GM21619 (cell line): ENCODE measurements at regions not wholly inside any gene's neighbourhood (a gene's known extent, or its start where the extent isn't known, plus 50 kb on each side); places are given as distances from the start of the nearest gene placed in this dataset.
"Not testable (repeated sequence)": the region's sequence is repeated elsewhere in the genome, so short reads cannot be mapped to it uniquely, and the experiment has no call there.

ENCODE experiments used
- ATAC-seq: cut with Tn5 transposase; IDR thresholded peaks from one replicate; pipeline ENCODE4 v1.9.1; 2021; ENCODE audit not compliant: unreplicated experiment

- ATAC-seq, result no peak
These were observed 259.0 kb downstream of the FAT4 start for GRCh38 chr4:125573786-125574185.

DNA sequence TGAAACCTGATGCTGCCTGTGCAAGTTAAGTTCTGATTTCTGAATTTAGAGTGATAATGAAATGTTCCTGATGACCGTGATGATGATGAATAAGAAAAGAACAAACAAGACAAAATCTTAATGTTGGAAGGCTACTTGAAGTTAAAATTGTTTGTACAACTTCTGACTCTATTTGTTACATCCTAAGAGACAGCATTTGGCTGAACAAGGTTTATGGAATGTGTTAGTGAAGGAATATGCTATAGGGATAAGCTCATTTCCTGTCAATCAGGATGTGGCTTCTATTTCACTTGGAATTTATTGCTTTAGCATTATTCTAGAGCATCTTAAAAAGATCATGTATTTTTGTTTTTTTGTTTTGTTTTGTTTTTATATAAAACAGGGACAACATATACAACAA is 267.5 kb downstream of the FAT4 start:
- no peak for ATAC-seq

DNA sequence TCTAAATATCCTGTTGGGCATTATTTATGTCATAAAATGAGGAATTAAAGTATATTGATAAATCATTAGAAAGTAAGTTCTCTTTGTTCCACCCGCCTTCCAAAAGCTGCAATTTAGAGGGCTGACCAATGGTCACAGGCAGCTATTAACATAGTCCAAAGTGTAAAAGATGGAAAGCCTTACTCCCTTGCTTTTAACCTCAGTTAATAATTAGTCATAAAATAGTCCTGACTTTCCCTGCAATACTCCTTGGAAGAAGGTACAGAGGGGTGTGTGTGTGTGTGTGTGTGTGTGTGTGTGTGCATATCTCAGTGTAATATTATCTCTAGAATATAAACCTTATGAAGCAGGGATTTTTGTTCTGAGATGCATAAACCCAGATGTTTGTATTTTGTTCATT is 275.4 kb downstream of the FAT4 start:
- no peak for ATAC-seq

- no peak for ATAC-seq
These were observed 276.5 kb downstream of the FAT4 start for GRCh38 chr4:125591290-125591689.

- no peak for ATAC-seq
These were observed 279.4 kb downstream of the FAT4 start for GRCh38 chr4:125594056-125594602.

- ATAC-seq, result not testable (repeated sequence)
These were observed 291.2 kb downstream of the FAT4 start for GRCh38 chr4:125605926-125606325.

DNA sequence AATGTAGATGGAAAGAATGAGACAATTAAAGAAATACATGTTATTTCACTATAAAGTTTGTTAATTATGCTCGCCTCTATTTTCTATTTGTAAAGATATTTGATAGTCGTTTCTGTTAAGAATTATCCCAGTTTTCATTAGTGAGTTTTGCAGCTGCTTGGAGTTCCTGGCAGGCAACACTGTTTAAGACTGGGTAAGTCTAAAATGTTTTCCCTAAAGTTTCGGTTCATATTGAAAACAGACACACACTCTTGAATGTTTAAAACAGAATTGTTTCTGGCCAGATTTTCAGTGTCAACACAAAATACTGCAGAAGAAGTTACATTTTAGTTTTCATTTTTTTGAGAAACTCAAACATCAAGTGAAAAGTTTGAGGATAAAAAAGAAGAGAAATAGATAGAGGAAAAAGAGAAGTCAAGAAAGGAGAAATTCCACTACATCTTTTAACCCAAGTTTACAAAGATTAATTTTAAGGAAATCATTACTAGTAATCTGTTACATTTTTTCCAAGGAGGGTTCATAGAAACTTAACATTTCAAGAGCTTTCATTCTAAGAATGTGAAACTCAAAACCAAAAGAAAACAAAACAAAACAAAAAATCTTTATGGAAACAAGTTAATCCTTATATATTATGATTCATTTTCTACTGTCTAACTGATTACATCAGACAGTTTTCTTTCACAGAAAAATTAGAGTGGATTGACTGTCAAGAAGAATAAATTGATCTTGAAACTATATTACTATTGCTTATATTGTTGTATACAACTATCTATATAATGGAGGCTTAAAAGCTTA is 305.5 kb downstream of the FAT4 start:
- ATAC-seq, result no peak

GRCh38 chr4:125624951-125625350 is 310.2 kb downstream of the FAT4 start:
- no peak for ATAC-seq

- no peak for ATAC-seq
These were observed 312.2 kb downstream of the FAT4 start for GRCh38 chr4:125626946-125627345.

DNA sequence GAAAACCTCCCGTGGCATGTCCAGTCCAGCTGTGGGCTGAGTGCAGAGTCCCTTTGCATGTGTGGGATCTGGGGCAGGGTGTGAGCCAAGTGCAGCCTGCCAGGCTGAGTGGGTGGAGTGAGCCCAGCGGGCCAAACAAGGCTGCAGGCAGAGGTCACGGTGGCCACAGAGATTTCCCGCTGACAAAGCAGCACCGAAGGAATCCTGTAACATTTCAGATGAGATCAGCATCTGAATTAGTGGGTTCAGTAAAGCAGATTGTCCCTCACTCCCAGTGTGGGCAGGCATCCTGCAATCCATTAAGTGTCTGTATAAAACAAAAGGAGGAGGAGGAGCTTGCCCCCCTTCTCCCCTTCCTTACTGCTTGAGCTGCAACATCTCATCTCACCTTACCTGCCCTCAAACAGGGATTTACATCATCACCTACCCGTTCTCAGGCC is 324.4 kb downstream of the FAT4 start:
- no peak for ATAC-seq

- no peak for ATAC-seq
These were observed 326.9 kb downstream of the FAT4 start for GRCh38 chr4:125641611-125642010.

DNA sequence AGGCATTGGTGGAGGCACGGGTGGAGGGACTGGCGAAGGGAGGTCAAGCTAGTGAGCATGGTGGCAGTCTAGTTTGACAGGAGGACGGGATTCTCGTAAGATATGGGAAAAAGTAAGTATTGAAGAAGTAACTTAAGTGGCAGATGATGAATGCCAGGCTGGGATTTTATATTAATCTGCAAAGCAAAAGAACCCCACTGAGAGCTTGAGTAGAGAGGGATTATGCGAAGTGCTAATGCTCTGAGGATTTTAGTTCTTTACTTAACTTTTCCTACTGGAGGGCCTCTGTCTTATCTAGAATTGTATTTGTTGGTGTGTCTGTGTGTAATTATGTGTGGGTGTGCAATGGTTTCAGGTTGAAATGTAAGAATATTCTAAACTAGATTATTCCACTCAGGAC is 327.9 kb downstream of the FAT4 start:
- no peak for ATAC-seq

DNA sequence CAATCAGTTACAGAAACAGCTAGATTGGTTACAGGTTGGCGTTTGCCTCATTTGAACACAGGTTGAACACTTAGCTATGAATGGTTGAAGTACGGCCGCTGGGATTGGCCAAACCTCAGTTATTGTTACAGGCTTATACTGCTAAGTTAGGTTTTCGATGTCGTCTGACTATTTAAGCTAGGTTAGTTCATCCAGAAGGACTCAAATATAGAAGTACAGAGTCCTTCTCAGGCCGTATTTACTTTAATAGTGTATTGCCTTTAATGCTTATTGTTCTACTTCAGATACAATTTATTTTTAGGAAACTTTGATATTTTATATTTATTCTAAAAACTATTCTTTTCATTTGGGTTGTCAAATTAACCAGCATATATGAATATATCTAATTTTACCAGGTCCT is 334.7 kb downstream of the FAT4 start:
- no peak for ATAC-seq

DNA sequence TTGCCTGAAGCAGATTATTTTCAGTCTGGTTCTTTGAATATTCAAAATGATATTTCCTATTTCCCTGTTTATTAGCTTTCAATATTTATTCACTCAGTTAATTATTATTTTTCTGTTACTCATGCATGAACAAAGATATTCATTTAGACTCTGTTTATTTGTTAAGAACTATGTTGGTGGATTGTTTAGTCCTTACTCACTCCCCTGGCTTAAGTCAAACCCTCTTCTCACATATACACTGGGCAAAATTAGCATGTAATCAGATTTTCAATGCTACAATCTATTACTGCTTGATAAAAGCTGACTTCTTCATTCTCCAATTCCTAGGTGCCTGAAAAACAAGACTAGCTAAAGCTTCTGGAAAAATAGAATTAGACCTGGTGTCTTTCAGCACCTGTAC is 335.8 kb downstream of the FAT4 start:
- no peak for ATAC-seq

- not testable (repeated sequence) for ATAC-seq
These were observed 337.1 kb downstream of the FAT4 start for GRCh38 chr4:125651707-125652357.

DNA sequence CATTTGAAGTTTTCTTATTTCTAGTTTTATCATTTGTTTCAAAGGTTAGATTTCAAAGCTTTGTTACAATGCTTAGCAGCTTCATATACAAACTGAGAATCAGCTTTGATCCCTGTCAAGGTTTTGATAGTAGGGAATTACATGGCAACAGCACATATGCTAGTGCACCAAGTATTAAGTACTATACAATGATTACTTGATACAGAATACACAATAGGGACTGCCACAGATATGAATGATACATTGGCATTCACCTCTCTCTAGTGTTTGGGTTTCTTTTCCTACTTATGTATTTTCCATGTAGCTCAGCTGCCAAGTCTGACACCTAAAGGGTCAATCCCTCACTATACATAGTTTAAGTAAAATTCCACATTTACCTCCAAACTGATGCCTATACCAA is 344.0 kb downstream of the FAT4 start:
- no peak for ATAC-seq

GRCh38 chr4:125663896-125664767 is 349.4 kb downstream of the FAT4 start:
- ATAC-seq, result no peak

DNA sequence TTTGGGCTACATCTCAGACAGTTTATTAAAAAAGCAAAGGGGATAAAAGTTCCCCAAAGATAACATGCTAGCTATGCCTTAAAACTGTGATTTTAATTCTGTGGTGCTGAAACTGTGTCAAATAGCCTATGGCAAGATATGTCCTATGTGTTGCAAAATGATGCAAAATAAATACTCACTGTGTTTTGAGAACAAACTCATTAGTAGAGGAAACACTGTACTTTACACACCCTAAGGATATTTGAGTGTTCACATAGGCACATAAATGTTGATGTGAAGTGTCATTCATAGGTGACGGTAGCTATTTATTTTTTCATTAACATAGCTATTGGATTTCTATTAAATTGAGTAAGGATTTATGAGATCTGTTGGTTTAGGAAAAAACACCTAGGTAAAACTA is 351.9 kb downstream of the FAT4 start:
- no peak for ATAC-seq

GRCh38 chr4:125676156-125676555 is 361.4 kb downstream of the FAT4 start:
- no peak for ATAC-seq

DNA sequence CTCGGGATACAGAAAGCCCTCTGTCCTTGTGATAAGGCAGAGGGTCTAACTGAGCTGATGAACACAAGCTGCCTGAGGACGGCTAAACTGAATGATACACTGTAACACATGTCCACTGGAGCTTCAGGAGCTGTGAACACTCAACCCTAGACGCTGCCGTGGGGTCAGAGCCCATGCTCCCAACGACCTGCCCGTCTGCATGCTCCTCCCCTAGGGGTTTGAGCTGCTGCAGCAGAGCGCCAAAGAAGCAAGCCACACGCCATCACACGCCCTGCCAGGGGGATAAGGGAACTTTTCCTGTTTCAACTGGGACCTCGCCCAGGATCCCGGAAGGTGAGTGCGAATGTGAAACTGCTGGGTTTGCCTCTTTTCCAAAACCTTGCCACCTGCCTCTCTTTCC is 361.8 kb downstream of the FAT4 start:
- ATAC-seq, result no peak

GRCh38 chr4:125677665-125678307 is 363.0 kb downstream of the FAT4 start:
- ATAC-seq, result no peak
